Left lung (tissue), 4 donors: ENCODE measurements at regions not wholly inside any gene's neighbourhood (a gene's known extent, or its start where the extent isn't known, plus 50 kb on each side); places are given as distances from the start of the nearest gene placed in this dataset.

Experiments used
- ATAC-seq: fragments of 200-7000 bp; cut with Tn5 transposase; one replicate; pipeline ENCODE4 v1.9.1; 2020; ENCODE audit warnings: moderate library complexity
- DNase-seq, 4 donors: peaks; one replicate each; pipeline ENCODE4 v3.0.0-alpha.2; 2013 to 2020
- H3K27ac ChIP-seq, 2 donors: fragments of 200-600 bp; sonication (generic) in 1 of 2; one replicate each; pipeline versions ENCODE4 v1.5.0 to v1.8.0; 2020 to 2021
- H3K27me3 ChIP-seq, 2 donors: fragments of 200-600 bp; sonication (generic) in 1 of 2; one replicate each; pipeline versions ENCODE4 v1.5.0 to v1.8.0; 2020 to 2021
- H3K36me3 ChIP-seq, 2 donors: fragments of 200-600 bp; sonication (generic) in 1 of 2; one replicate each; pipeline versions ENCODE4 v1.5.0 to v1.8.0; 2020 to 2021
- H3K4me1 ChIP-seq, 2 donors: fragments of 200-600 bp; one replicate each; pipeline ENCODE4 v1.8.0; 2021
- H3K4me3 ChIP-seq, 2 donors: fragments of 200-600 bp; sonication (generic) in 1 of 2; one replicate each; pipeline versions ENCODE4 v1.5.0 to v1.8.0; 2020 to 2021; ENCODE audit warnings: mild to moderate bottlenecking in 1 of 2
- H3K9me3 ChIP-seq, 2 donors: fragments of 200-600 bp; sonication (generic) in 1 of 2; one replicate each; pipeline versions ENCODE4 v1.5.0 to v1.8.0; 2020 to 2021
- CTCF ChIP-seq, 2 donors: fragments of 200-600 bp; sonication (generic) in 1 of 2; IDR thresholded peaks; one replicate each; pipeline versions ENCODE4 v1.5.0 to v1.8.0; 2021; ENCODE audit warnings: antibody characterized with exemption in 2 of 2
- intact Hi-C, 2 donors: fragments of 100-400 bp; cut with DNase I; formaldehyde crosslinking; loops; one replicate each; pipeline versions ENCODE4 v1.11.2 to v1.14.2; 2022
- donor health status: DM: no; HTN: yes; CAD: no.
- donor health status: DM: no; HTN: no; CAD: no.

GRCh38 chr2:122412360-122412759 is 656.9 kb downstream of the TSN start:
- Histone ChIP-seq H3K27ac (no peak overlapping the region), H3K4me1 (no peaks in the 10 kb centered on the region), H3K9me3 (peaks cover 0 to 2% of the 10 kb centered on the region in 2 donors), H3K4me3 (no peak overlapping the region), H3K36me3 (no peaks in the 10 kb centered on the region), H3K27me3 (no peaks in the 10 kb centered on the region)
- ATAC-seq (peak; percentile 47), DNase-seq (peak in 1 of 4 donors; percentile 3)
- intact Hi-C loops = no loop called here
- TF ChIP-seq CTCF (IDR thresholded peaks at IDR 0.05) = no peak

GRCh38 chr2:122414902-122415301 is 659.5 kb downstream of the TSN start:
- no peak overlapping the region for H3K27ac ChIP-seq
- peaks cover 0 to 2% of the 10 kb centered on the region in 2 donors for H3K9me3 ChIP-seq
- H3K27me3 ChIP-seq = no peaks in the 10 kb centered on the region
- peak; percentile 95 for ATAC-seq
- no peaks in the 10 kb centered on the region for H3K4me1 ChIP-seq
- DNase-seq = peak in 2 of 4 donors; percentile 16 to 42
- intact Hi-C loops = no loop called here
- H3K36me3 ChIP-seq = no peaks in the 10 kb centered on the region
- H3K4me3 ChIP-seq = no peak overlapping the region
- TF ChIP-seq CTCF (IDR thresholded peaks at IDR 0.05) = no peak

GRCh38 chr2:122417114-122417513 is 661.7 kb downstream of the TSN start:
- Histone ChIP-seq H3K4me1 (no peaks in the 10 kb centered on the region), H3K9me3 (no peaks in the 10 kb centered on the region), H3K27ac (no peak overlapping the region), H3K4me3 (no peak overlapping the region), H3K27me3 (no peaks in the 10 kb centered on the region), H3K36me3 (no peaks in the 10 kb centered on the region)
- intact Hi-C loops = no loop called here
- no peak for TF ChIP-seq CTCF (IDR thresholded peaks at IDR 0.05)
- ATAC-seq = no peak
- no peak for DNase-seq

GRCh38 chr2:122421775-122422174 is 666.3 kb downstream of the TSN start:
- DNase-seq (no peak), ATAC-seq (no peak)
- H3K4me3 ChIP-seq = no peak overlapping the region
- no peak for TF ChIP-seq CTCF (IDR thresholded peaks at IDR 0.05)
- H3K36me3 ChIP-seq = no peaks in the 10 kb centered on the region
- H3K27me3 ChIP-seq = no peaks in the 10 kb centered on the region
- no peaks in the 10 kb centered on the region for H3K4me1 ChIP-seq
- no peaks in the 10 kb centered on the region for H3K9me3 ChIP-seq
- no peak overlapping the region for H3K27ac ChIP-seq
- intact Hi-C loops = no loop called here

- no peaks in the 10 kb centered on the region for H3K9me3 ChIP-seq
- no peak overlapping the region for H3K4me3 ChIP-seq
- ATAC-seq = no peak
- intact Hi-C loops = no loop called here
- no peaks in the 10 kb centered on the region for H3K36me3 ChIP-seq
- H3K27me3 ChIP-seq = no peaks in the 10 kb centered on the region
- no peaks in the 10 kb centered on the region for H3K4me1 ChIP-seq
- no peak overlapping the region for H3K27ac ChIP-seq
- no peak for DNase-seq
- TF ChIP-seq CTCF (IDR thresholded peaks at IDR 0.05) = no peak
Measured at GRCh38 chr2:122422384-122422991, 667.0 kb downstream of the TSN start.
